ENCODE measurements at regions not wholly inside any gene's neighbourhood (a gene's known extent, or its start where the extent isn't known, plus 50 kb on each side); places are given as distances from the start of the nearest gene placed in this dataset.

- ChIA-PET CTCF (no interaction called here), POLR2A (no interaction called here)
Measured at GRCh38 chr3:127471142-127471541, 119.4 kb downstream of the TPRA1 start.

GRCh38 chr3:127469760-127470159, 120.8 kb downstream of the TPRA1 start:
- CTCF ChIA-PET = no interaction called here
- POLR2A ChIA-PET = no interaction called here
- TF ChIP-seq ELF1 (IDR thresholded peaks at IDR 0.05; ENCODE audit: borderline replicate concordance, low read depth) (no peak), ATF3 (IDR thresholded peaks at IDR 0.05) (no peak), EZH2phosphoT487 (IDR thresholded peaks at IDR 0.05; ENCODE audit: borderline replicate concordance) (no peak), EZH2 (IDR thresholded peaks at IDR 0.05) (no peak), POLR2AphosphoS5 (IDR thresholded peaks at IDR 0.05; ENCODE audit: low read depth, low read length) (no peak), CBX3 (IDR thresholded peaks at IDR 0.05; ENCODE audit: low read depth) (no peak), SIN3A (IDR thresholded peaks at IDR 0.05; ENCODE audit: low read depth) (no peak), CEBPB (IDR thresholded peaks at IDR 0.05; ENCODE audit: low read depth) (no peak), SP1 (IDR thresholded peaks at IDR 0.05; ENCODE audit: low read depth) (no peak), SRF (IDR thresholded peaks at IDR 0.05; ENCODE audit: low read depth) (no peak), POLR2A (IDR thresholded peaks at IDR 0.05; ENCODE audit: borderline replicate concordance, extremely low read depth, insufficient read depth, insufficient read length) (no peak), ZNF274 (IDR thresholded peaks at IDR 0.05; ENCODE audit: low read depth, low read length) (no peak), CTCF (IDR thresholded peaks at IDR 0.05 in 2 of 3, conservative IDR thresholded peaks at IDR 0.05 in 1 of 3; ENCODE audit: borderline replicate concordance in 1 of 3, insufficient read depth in 1 of 3, low read depth in 2 of 3, low read length in 2 of 3) (no peak), ZFX (IDR thresholded peaks at IDR 0.05) (no peak), RAD21 (IDR thresholded peaks at IDR 0.05; ENCODE audit: low read depth) (no peak), ZBTB33 (IDR thresholded peaks at IDR 0.05; ENCODE audit: extremely low read depth, insufficient replicate concordance, low read length) (no peak), TCF7L2 (IDR thresholded peaks at IDR 0.05; ENCODE audit: borderline replicate concordance, extremely low read depth, insufficient read depth, insufficient read length) (no peak)

More at GRCh38 chr3:127471142-127471541, 119.4 kb downstream of the TPRA1 start:
- RAD21 ChIA-PET (ENCODE audit: low non-redundant PET in 1 of 2, low total read pairs in 2 of 2, uncharacterized antibody in 2 of 2, unreplicated experiment in 2 of 2) = no interaction called here
- Histone ChIP-seq H3K4me2 (ENCODE audit: low read length) (no peak overlapping the region), H3K36me3 (ENCODE audit: control insufficient read depth in 1 of 2, insufficient read depth in 2 of 2, low read length in 2 of 2) (no peaks in the 10 kb centered on the region), H3K27ac (ENCODE audit: low read depth, low read length) (no peak overlapping the region), H3K4me1 (ENCODE audit: control insufficient read depth in 1 of 2, insufficient read depth in 2 of 2, low read length in 2 of 2) (peaks cover 0 to 4% of the 10 kb centered on the region in 2 experiments; a peak in 1 of 4 replicates), H3K27me3 (ENCODE audit: insufficient read depth, low read length) (no peaks in the 10 kb centered on the region), H3K9me3 (ENCODE audit: control insufficient read depth in 1 of 2, insufficient read depth in 1 of 2, low read depth in 1 of 2, low read length in 2 of 2) (no peaks in the 10 kb centered on the region), H3K4me3 (replicated peaks in 1 of 2; ENCODE audit: low read depth in 1 of 2, low read length in 2 of 2) (no peak overlapping the region), H3K79me2 (ENCODE audit: insufficient read depth, low read length) (no peaks in the 10 kb centered on the region), H3K9me2 (ENCODE audit: insufficient read depth) (no peaks in the 10 kb centered on the region), H3K9ac (ENCODE audit: low read length) (no peak overlapping the region), H2AFZ (ENCODE audit: low read depth, low read length, poor library complexity, severe bottlenecking) (no peak overlapping the region), H4K20me1 (ENCODE audit: insufficient read depth) (no peaks in the 10 kb centered on the region)
- ATAC-seq = no peak
- intact Hi-C loops (cut with micrococcal nuclease) = loop anchor here (5.0 kb wide), 1 partner anchor 719 kb away; no protein-coding TSS in a partner anchor
- no peak for DNase-seq (ENCODE audit: low read depth, low spot score)
- TF ChIP-seq ZNF274 (IDR thresholded peaks at IDR 0.05; ENCODE audit: low read depth, low read length) = no peak
- TF ChIP-seq SIN3A (IDR thresholded peaks at IDR 0.05; ENCODE audit: low read depth) = no peak
- no peak for TF ChIP-seq ELF1 (IDR thresholded peaks at IDR 0.05; ENCODE audit: borderline replicate concordance, low read depth)
- TF ChIP-seq EZH2 (IDR thresholded peaks at IDR 0.05) = no peak
- no peak for TF ChIP-seq JUND (IDR thresholded peaks at IDR 0.05)
- TF ChIP-seq FOSL1 (IDR thresholded peaks at IDR 0.05; ENCODE audit: low read depth) = no peak
- TF ChIP-seq ZFX (IDR thresholded peaks at IDR 0.05) = no peak
- no TSS peak for BruUV-seq (replicated peaks)

More at GRCh38 chr3:127469760-127470159, 120.8 kb downstream of the TPRA1 start:
- no peaks in the 10 kb centered on the region for H3K9me3 ChIP-seq (ENCODE audit: control insufficient read depth in 1 of 2, insufficient read depth in 1 of 2, low read depth in 1 of 2, low read length in 2 of 2)
- H3K27ac ChIP-seq (ENCODE audit: low read depth, low read length) = no peak overlapping the region
- H3K4me2 ChIP-seq (ENCODE audit: low read length) = no peak overlapping the region
- H3K36me3 ChIP-seq (ENCODE audit: control insufficient read depth in 1 of 2, insufficient read depth in 2 of 2, low read length in 2 of 2) = no peaks in the 10 kb centered on the region
- H3K27me3 ChIP-seq (ENCODE audit: insufficient read depth, low read length) = no peaks in the 10 kb centered on the region
- no peak for DNase-seq (ENCODE audit: low read depth, low spot score)
- intact Hi-C loops (cut with micrococcal nuclease) = loop anchor here (5.0 kb wide), 1 partner anchor 717 kb away; no protein-coding TSS in a partner anchor
- no peak overlapping the region for H3K4me3 ChIP-seq (replicated peaks in 1 of 2; ENCODE audit: low read depth in 1 of 2, low read length in 2 of 2)
- no peaks in the 10 kb centered on the region for H4K20me1 ChIP-seq (ENCODE audit: insufficient read depth)
- peaks cover 0 to 4% of the 10 kb centered on the region in 2 experiments; a peak in 1 of 4 replicates for H3K4me1 ChIP-seq (ENCODE audit: control insufficient read depth in 1 of 2, insufficient read depth in 2 of 2, low read length in 2 of 2)
- RAD21 ChIA-PET (ENCODE audit: low non-redundant PET in 1 of 2, low total read pairs in 2 of 2, uncharacterized antibody in 2 of 2, unreplicated experiment in 2 of 2) = no interaction called here
- no peaks in the 10 kb centered on the region for H3K79me2 ChIP-seq (ENCODE audit: insufficient read depth, low read length)
- no peak overlapping the region for H3K9ac ChIP-seq (ENCODE audit: low read length)
- H2AFZ ChIP-seq (ENCODE audit: low read depth, low read length, poor library complexity, severe bottlenecking) = no peak overlapping the region
- no TSS peak for BruUV-seq (replicated peaks)
- H3K9me2 ChIP-seq (ENCODE audit: insufficient read depth) = no peaks in the 10 kb centered on the region
- ATAC-seq = no peak

Data from HCT116 (cell line).